Mesendoderm (in vitro differentiated cells): ENCODE measurements at regions not wholly inside any gene's neighbourhood (a gene's known extent, or its start where the extent isn't known, plus 50 kb on each side); places are given as distances from the start of the nearest gene placed in this dataset.

Source experiments
- DNase-seq: peaks from one replicate; pipeline ENCODE4 v3.0.0; 2013
- H2AK5ac ChIP-seq: 2 replicates; pipeline ENCODE4 v1.6.1; 2013; ENCODE audit warnings: low read length, inconsistent platforms
- H2BK120ac ChIP-seq: 2 replicates; pipeline ENCODE4 v1.6.1; 2013; ENCODE audit warnings: low read depth, mild to moderate bottlenecking, low read length, moderate library complexity, mixed read lengths
- H2BK15ac ChIP-seq: replicated peaks from 2 replicates; pipeline ENCODE4 v1.6.1; 2013; ENCODE audit warnings: low read depth, mild to moderate bottlenecking, moderate library complexity
- H2BK5ac ChIP-seq: 2 replicates; pipeline ENCODE4 v1.6.1; 2013; ENCODE audit warnings: low read length, inconsistent platforms
- H3K18ac ChIP-seq: 2 replicates; pipeline ENCODE4 v1.6.1; 2013; ENCODE audit warnings: mild to moderate bottlenecking, low read length, mixed read lengths
- H3K23ac ChIP-seq: one replicate; pipeline ENCODE4 v1.6.1; 2013; ENCODE audit warnings: low read length
- H3K27ac ChIP-seq: 2 replicates; pipeline ENCODE4 v1.5.1; 2013; ENCODE audit warnings: low read depth, mild to moderate bottlenecking, inconsistent platforms, low read length, moderate library complexity
- H3K27me3 ChIP-seq: 2 replicates; pipeline ENCODE4 v1.6.1; 2013; ENCODE audit warnings: low read length, control low read depth, mild to moderate bottlenecking, inconsistent platforms; ENCODE audit not compliant: insufficient read depth, poor library complexity
- H3K36me3 ChIP-seq: 2 replicates; pipeline ENCODE4 v1.6.1; 2013; ENCODE audit warnings: low read length, inconsistent platforms; ENCODE audit not compliant: control insufficient read depth, insufficient read depth
- H3K4ac ChIP-seq: one replicate; pipeline ENCODE4 v1.6.1; 2013; ENCODE audit warnings: low read depth, mild to moderate bottlenecking, low read length, moderate library complexity
- H3K4me1 ChIP-seq: 2 replicates; pipeline ENCODE4 v1.6.1; 2013; ENCODE audit warnings: low read depth, low read length, inconsistent platforms; ENCODE audit not compliant: control insufficient read depth
- H3K4me2 ChIP-seq: 2 replicates; pipeline ENCODE4 v1.6.1; 2013; ENCODE audit warnings: low read length
- H3K4me3 ChIP-seq: 2 replicates; pipeline ENCODE4 v1.5.1; 2013; ENCODE audit warnings: mild to moderate bottlenecking, low read length
- H3K56ac ChIP-seq: one replicate; pipeline ENCODE4 v1.6.1; 2013; ENCODE audit warnings: low read length
- H3K79me1 ChIP-seq: 2 replicates; pipeline ENCODE4 v1.6.1; 2013; ENCODE audit warnings: low read length, inconsistent platforms
- H3K79me2 ChIP-seq: 2 replicates; pipeline ENCODE4 v1.6.1; 2013; ENCODE audit warnings: mild to moderate bottlenecking, low read length; ENCODE audit not compliant: control insufficient read depth, insufficient read depth
- H3K9ac ChIP-seq: 2 replicates; pipeline ENCODE4 v1.6.1; 2013; ENCODE audit warnings: low read length, inconsistent platforms
- H4K5ac ChIP-seq: one replicate; pipeline ENCODE4 v1.6.1; 2013; ENCODE audit warnings: low read length
- H4K8ac ChIP-seq: one replicate; pipeline ENCODE4 v1.6.1; 2013; ENCODE audit warnings: low read depth, mild to moderate bottlenecking, control low read depth, low read length, moderate library complexity
- WGBS: extraction: QIAGEN DNeasy Blood & Tissue Kit; methylation state at CpG from one replicate; pipeline ENCODE4 v1.1.7; 2013; ENCODE audit warnings: low lambda C conversion rate, missing lambda C conversion rate; ENCODE audit not compliant: insufficient coverage; ENCODE audit errors: extremely low coverage; 5-methylcytosine and 5-hydroxymethylcytosine counted together

- no CpG with 5 or more reads among the region's 11 CpGs for WGBS
- Histone ChIP-seq H3K9ac (no peak overlapping the region), H3K56ac (no peak overlapping the region), H3K23ac (no peak overlapping the region), H3K27ac (no peak overlapping the region), H3K79me2 (no peaks in the 10 kb centered on the region), H2BK5ac (no peak overlapping the region), H2BK120ac (no peak overlapping the region), H3K27me3 (no peaks in the 10 kb centered on the region), H3K4me1 (no peaks in the 10 kb centered on the region), H3K18ac (no peak overlapping the region), H4K8ac (no peak overlapping the region), H3K4ac (no peak overlapping the region), H3K79me1 (no peaks in the 10 kb centered on the region), H3K4me3 (no peak overlapping the region), H3K4me2 (no peak overlapping the region), H2AK5ac (no peak overlapping the region), H3K36me3 (no peaks in the 10 kb centered on the region), H2BK15ac (no peak overlapping the region), H4K5ac (no peak overlapping the region)
- DNase-seq: no peak
These were observed 137.6 kb upstream of the RET start for GRCh38 chr10:42939237-42939636.

- Histone ChIP-seq H3K4ac (no peak overlapping the region), H3K56ac (no peak overlapping the region), H3K4me3 (no peak overlapping the region), H3K18ac (no peak overlapping the region), H3K27ac (no peak overlapping the region), H3K27me3 (no peaks in the 10 kb centered on the region), H3K9ac (no peak overlapping the region), H2BK120ac (no peak overlapping the region), H2AK5ac (no peak overlapping the region), H3K79me1 (no peaks in the 10 kb centered on the region), H3K4me1 (no peaks in the 10 kb centered on the region), H4K5ac (no peak overlapping the region), H2BK15ac (no peak overlapping the region), H3K23ac (no peak overlapping the region), H3K36me3 (no peaks in the 10 kb centered on the region), H3K79me2 (no peaks in the 10 kb centered on the region), H4K8ac (no peak overlapping the region), H3K4me2 (no peak overlapping the region), H2BK5ac (no peak overlapping the region)
- DNase-seq: no peak
- WGBS: no CpG with 5 or more reads among the region's 15 CpGs
These were observed 137.0 kb upstream of the RET start for GRCh38 chr10:42939685-42940366.

DNA sequence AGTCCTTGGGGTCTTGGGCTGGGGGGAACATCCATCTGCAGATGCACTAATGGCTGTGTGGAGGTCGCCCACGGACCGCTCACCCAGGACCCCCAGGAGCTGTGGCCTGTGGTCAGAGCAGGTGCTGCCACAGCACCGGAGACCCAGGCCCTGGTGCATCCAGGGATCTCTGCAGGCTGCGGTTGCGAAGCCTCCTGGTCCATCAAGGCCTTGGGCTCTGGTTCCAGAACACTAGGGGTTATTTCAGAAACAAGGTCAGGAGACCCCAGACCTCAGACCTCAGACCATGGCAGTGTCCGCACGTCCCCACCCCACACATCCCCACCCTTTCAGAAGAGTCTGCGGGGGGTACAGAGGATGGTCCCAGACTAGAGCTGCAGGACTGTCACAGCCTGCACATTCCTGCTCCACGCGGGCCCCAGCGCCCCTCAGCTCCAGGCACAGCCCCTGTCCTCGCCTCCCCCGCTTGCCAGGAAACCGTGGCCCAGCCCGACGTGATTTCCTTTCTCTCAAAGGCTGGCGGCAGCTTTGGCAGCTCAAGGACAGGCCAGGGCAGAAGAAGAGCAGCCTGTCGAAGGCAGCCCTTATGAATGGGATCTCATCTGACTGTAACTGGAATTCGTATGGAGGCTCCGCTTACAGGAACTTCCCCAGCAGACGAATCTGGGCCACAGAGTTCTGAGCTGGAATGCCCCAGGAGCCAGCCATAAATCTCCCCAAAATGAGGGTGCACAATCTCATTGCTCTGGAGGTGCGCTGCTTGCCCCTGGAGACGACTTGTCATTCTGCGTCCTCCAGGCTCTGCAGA is 136.2 kb upstream of the RET start:
- Histone ChIP-seq H3K27me3 (no peaks in the 10 kb centered on the region), H2AK5ac (no peak overlapping the region), H3K4ac (no peak overlapping the region), H3K36me3 (no peaks in the 10 kb centered on the region), H3K4me2 (no peak overlapping the region), H3K79me1 (no peaks in the 10 kb centered on the region), H3K18ac (no peak overlapping the region), H3K56ac (no peak overlapping the region), H2BK5ac (no peak overlapping the region), H3K23ac (no peak overlapping the region), H3K9ac (no peak overlapping the region), H3K27ac (no peak overlapping the region), H3K79me2 (no peaks in the 10 kb centered on the region), H2BK120ac (no peak overlapping the region), H2BK15ac (no peak overlapping the region), H3K4me1 (no peaks in the 10 kb centered on the region), H4K5ac (no peak overlapping the region), H4K8ac (no peak overlapping the region), H3K4me3 (no peak overlapping the region)
- no peak for DNase-seq
- no CpG with 5 or more reads among the region's 25 CpGs for WGBS

DNA sequence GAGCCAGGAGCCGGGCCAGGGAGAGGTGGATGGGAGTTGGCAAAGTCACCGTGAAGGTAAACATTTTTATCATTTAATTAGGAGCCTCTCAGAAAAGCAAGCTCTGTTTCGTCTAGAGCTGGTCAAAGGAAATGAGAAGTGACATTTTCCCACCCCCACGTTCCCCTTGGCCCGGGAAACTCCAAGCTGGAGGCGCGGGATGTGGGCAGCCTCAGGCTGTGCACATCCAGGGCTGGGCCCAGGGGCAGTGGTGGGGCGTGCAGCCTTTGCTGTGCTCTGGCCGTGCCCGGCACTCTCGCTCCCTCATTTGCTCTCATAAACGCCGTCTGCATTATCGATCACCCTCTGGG is 135.6 kb upstream of the RET start:
- Histone ChIP-seq H3K27me3 (no peaks in the 10 kb centered on the region), H3K23ac (no peak overlapping the region), H2BK5ac (no peak overlapping the region), H4K8ac (no peak overlapping the region), H3K9ac (no peak overlapping the region), H3K18ac (no peak overlapping the region), H3K27ac (no peak overlapping the region), H3K36me3 (no peaks in the 10 kb centered on the region), H3K79me1 (no peaks in the 10 kb centered on the region), H3K4me2 (no peak overlapping the region), H2AK5ac (no peak overlapping the region), H2BK15ac (no peak overlapping the region), H3K79me2 (no peaks in the 10 kb centered on the region), H3K4me3 (no peak overlapping the region), H2BK120ac (no peak overlapping the region), H3K56ac (no peak overlapping the region), H4K5ac (no peak overlapping the region), H3K4ac (no peak overlapping the region), H3K4me1 (no peaks in the 10 kb centered on the region)
- WGBS: no CpG with 5 or more reads among the region's 14 CpGs
- no peak for DNase-seq

- Histone ChIP-seq H3K27ac (no peak overlapping the region), H3K23ac (no peak overlapping the region), H2BK15ac (no peak overlapping the region), H3K79me2 (no peaks in the 10 kb centered on the region), H3K18ac (no peak overlapping the region), H3K4me3 (no peak overlapping the region), H3K36me3 (no peaks in the 10 kb centered on the region), H3K27me3 (no peaks in the 10 kb centered on the region), H4K8ac (no peak overlapping the region), H2BK5ac (no peak overlapping the region), H2AK5ac (no peak overlapping the region), H3K4me2 (no peak overlapping the region), H3K79me1 (no peaks in the 10 kb centered on the region), H2BK120ac (no peak overlapping the region), H3K9ac (no peak overlapping the region), H3K4me1 (no peaks in the 10 kb centered on the region), H3K4ac (no peak overlapping the region), H3K56ac (no peak overlapping the region), H4K5ac (no peak overlapping the region)
- WGBS: no CpG with 5 or more reads among the region's 5 CpGs
- DNase-seq: no peak
These were observed 135.1 kb upstream of the RET start for GRCh38 chr10:42941790-42942189.
